OCI-LY7 (cell line): ENCODE measurements at regions not wholly inside any gene's neighbourhood (a gene's known extent, or its start where the extent isn't known, plus 50 kb on each side); places are given as distances from the start of the nearest gene placed in this dataset.

Experiments
- BruUV-seq: library from RNA; stranded (reverse); fragments of 400-500 nt; replicated peaks from 2 replicates; lab custom pipeline; 2021; lab: Mats Ljungman, UMichigan
- CTCF ChIA-PET: fragments of 300-600 bp; sonication (Branson Sonifier 250); formaldehyde crosslinking; loops from one replicate; lab custom pipeline; 2022; ENCODE audit warnings: antibody characterized with exemption; ENCODE audit not compliant: unreplicated experiment; lab: Charles Lee
- POLR2A ChIA-PET: fragments of 300-600 bp; sonication (Branson Sonifier 250); formaldehyde crosslinking; loops from one replicate; lab custom pipeline; 2022; ENCODE audit warnings: antibody characterized with exemption; lab: Charles Lee
- DNase-seq: peaks from one replicate; pipeline ENCODE4 v3.0.0-alpha.2; 2015; ENCODE audit warnings: low spot score
- H2AFZ ChIP-seq: fragments of 200-600 bp; sonication (generic), shearing (Covaris generic); 2 replicates; pipeline ENCODE4 v1.6.1; 2014; ENCODE audit warnings: mild to moderate bottlenecking, antibody characterized with exemption, low read length, moderate library complexity
- H3K27ac ChIP-seq: fragments of 200-600 bp; sonication (generic); 2 replicates; pipeline ENCODE4 v1.5.1; 2014; ENCODE audit warnings: mixed run types, low read depth, mild to moderate bottlenecking, moderate library complexity, low read length, inconsistent platforms; ENCODE audit not compliant: poor library complexity, severe bottlenecking
- H3K36me3 ChIP-seq: fragments of 200-600 bp; sonication (generic); 2 replicates; pipeline ENCODE4 v1.6.1; 2014; ENCODE audit warnings: mild to moderate bottlenecking, antibody characterized with exemption, low read length, moderate library complexity, mixed read lengths; ENCODE audit not compliant: insufficient read depth
- H3K4me1 ChIP-seq: fragments of 200-600 bp; sonication (generic); 2 replicates; pipeline ENCODE4 v1.5.1; 2014; ENCODE audit warnings: mild to moderate bottlenecking, low read length; ENCODE audit not compliant: insufficient read depth, poor library complexity, severe bottlenecking
- H3K4me2 ChIP-seq: fragments of 200-600 bp; sonication (generic); 2 replicates; pipeline ENCODE4 v1.6.1; 2014; ENCODE audit warnings: mild to moderate bottlenecking, low read length
- H3K4me3 ChIP-seq: fragments of 200-600 bp; sonication (generic); 2 replicates; pipeline ENCODE4 v1.5.1; 2014; ENCODE audit warnings: mild to moderate bottlenecking, low read depth, low read length; ENCODE audit not compliant: poor library complexity, severe bottlenecking
- H3K79me2 ChIP-seq: fragments of 200-600 bp; sonication (generic); 2 replicates; pipeline ENCODE4 v1.6.1; 2016; ENCODE audit warnings: low read depth, mild to moderate bottlenecking, low read length, moderate library complexity, mixed read lengths; ENCODE audit not compliant: insufficient read depth
- H3K9me2 ChIP-seq: fragments of 200-600 bp; sonication (generic); 2 replicates; pipeline ENCODE4 v1.6.1; 2016; ENCODE audit warnings: mild to moderate bottlenecking, low read length, mixed read lengths; ENCODE audit not compliant: insufficient read depth
- H3K9me3 ChIP-seq: fragments of 200-600 bp; sonication (generic); 2 replicates; pipeline ENCODE4 v1.6.1; 2014; ENCODE audit warnings: mild to moderate bottlenecking, mixed run types, low read length, mixed read lengths
- H4K20me1 ChIP-seq: fragments of 200-600 bp; sonication (generic); 2 replicates; pipeline ENCODE4 v1.6.1; 2014; ENCODE audit warnings: mild to moderate bottlenecking, antibody characterized with exemption, low read length, moderate library complexity, mixed read lengths; ENCODE audit not compliant: insufficient read depth
- EZH2phosphoT487 ChIP-seq: fragments of 200-600 bp; sonication (generic); IDR thresholded peaks from 2 replicates; pipeline ENCODE4 v1.6.1; 2018; ENCODE audit warnings: low read depth, borderline replicate concordance, mild to moderate bottlenecking, mixed run types, antibody characterized with exemption, low read length, moderate library complexity, mixed read lengths
- intact Hi-C: fragments of 100-400 bp; cut with micrococcal nuclease; formaldehyde crosslinking; loops from one replicate; pipeline ENCODE4 v1.10.0; 2022; ENCODE audit not compliant: unreplicated experiment
- TF ChIP-seq, protein P1 (sequence below): fragments of 200-600 bp; sonication (generic); conservative IDR thresholded peaks from 2 replicates; pipeline ENCODE4 v1.5.1; 2014; ENCODE audit warnings: mild to moderate bottlenecking, antibody characterized with exemption, low read length, moderate library complexity, mixed read lengths

DNA sequence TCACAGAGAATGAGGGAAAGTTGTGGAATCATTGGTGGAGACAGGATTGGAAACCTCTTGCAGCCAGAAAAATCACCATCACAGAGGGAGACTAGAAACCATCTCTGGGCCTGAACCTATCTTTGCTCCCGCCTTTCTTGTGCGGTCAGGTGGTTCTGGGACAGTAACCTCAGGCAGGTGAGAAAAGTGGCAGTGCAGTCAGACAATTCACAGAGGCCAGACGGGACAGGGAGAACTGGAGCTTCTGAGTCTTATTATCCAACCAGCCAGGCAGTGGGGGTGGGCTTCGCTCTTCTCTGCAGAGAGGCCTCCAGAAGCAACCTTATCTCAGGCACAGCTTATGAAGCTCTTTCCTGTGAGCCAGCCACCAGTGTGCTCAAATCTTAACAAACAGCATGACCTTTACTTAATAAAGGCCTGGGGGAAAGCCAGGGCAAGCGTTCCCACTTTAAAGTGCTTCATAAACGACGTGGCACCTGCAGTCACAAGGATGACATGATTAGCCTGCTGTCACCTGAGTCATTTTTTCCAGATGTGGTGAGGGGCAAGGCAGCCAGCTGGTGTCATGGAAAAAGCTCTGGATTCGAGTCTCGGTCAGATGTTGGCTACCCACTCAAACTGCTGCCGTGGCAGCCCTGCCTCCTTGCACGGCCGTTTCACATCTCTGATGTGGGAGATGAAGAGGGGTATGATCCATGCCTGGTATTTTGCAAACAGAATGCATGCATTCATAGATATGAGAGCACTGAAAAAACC, 109.7 kb downstream of the B3GNT2 start:
- no peaks in the 10 kb centered on the region for H4K20me1 ChIP-seq
- H3K27ac ChIP-seq: no peak overlapping the region
- TF ChIP-seq EZH2phosphoT487: no peak
- TF ChIP-seq, protein P1, sequence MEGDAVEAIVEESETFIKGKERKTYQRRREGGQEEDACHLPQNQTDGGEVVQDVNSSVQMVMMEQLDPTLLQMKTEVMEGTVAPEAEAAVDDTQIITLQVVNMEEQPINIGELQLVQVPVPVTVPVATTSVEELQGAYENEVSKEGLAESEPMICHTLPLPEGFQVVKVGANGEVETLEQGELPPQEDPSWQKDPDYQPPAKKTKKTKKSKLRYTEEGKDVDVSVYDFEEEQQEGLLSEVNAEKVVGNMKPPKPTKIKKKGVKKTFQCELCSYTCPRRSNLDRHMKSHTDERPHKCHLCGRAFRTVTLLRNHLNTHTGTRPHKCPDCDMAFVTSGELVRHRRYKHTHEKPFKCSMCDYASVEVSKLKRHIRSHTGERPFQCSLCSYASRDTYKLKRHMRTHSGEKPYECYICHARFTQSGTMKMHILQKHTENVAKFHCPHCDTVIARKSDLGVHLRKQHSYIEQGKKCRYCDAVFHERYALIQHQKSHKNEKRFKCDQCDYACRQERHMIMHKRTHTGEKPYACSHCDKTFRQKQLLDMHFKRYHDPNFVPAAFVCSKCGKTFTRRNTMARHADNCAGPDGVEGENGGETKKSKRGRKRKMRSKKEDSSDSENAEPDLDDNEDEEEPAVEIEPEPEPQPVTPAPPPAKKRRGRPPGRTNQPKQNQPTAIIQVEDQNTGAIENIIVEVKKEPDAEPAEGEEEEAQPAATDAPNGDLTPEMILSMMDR: no peak
- intact Hi-C loops: no loop called here
- ChIA-PET POLR2A (interaction anchor here (0.6 to 0.9 kb wide), 4 partner anchors 16 to 339 kb away, joined by 3 to 6 read pairs (median 4); no protein-coding TSS in a partner anchor), CTCF (no interaction called here)
- no peak for DNase-seq
- peaks cover 50% of the 10 kb centered on the region for H3K4me1 ChIP-seq
- H2AFZ ChIP-seq: peak overlapping the region; percentile 33; the same call in 1 of the 2 replicates
- H3K9me2 ChIP-seq: no peaks in the 10 kb centered on the region
- no peak overlapping the region for H3K4me3 ChIP-seq
- no peaks in the 10 kb centered on the region for H3K79me2 ChIP-seq
- peak overlapping the region; percentile 45 for H3K4me2 ChIP-seq
- no peaks in the 10 kb centered on the region for H3K9me3 ChIP-seq
- no peaks in the 10 kb centered on the region for H3K36me3 ChIP-seq
- no TSS peak for BruUV-seq

DNA sequence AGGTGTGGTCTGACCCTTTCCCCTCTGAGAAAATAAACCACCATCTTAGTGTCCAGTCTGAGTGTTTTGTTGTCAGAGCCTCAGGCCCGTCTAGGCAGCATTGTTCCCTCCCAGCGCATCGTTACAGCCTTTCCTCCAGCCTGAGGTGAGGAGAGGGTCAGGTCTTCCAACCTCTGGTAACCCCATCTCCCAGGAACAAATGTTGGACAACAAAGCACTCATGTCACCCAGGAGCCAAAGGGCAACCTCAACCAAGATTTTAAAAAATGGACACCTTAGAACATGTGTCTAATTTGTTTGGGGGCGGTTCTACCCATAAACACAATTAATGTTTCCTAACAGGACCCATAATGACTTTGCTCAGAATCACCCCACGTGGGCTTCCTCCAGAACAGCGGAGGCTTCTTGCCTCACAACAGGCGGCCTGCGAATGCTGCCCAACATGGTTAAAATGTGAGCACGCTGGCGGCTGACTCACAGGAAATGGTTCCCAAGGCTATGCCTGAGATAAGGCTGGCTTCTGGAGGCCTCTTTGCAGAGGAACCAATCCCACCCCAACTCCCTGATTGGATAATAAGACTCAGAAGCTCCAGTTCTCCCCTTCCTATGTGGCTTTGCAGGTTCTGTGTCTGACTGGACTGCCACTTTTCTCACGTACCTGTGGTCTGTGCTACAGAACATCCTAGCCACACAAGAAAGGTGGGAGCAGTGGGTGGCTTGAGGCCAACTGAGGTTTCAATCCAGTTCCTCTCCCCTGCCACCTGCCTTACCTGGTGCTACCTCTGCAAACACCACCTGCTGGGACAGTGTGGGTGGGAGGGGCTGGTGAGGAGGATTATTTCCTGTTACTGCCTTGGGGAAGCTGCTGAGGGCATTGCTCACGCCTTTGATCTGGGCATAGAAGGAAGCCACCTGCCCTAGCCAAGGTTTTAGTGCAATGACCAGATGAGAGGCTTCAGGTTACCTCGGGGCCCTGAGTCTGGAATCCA, 108.8 kb downstream of the B3GNT2 start:
- BruUV-seq: no TSS peak
- no peaks in the 10 kb centered on the region for H3K9me3 ChIP-seq
- no peak overlapping the region for H3K27ac ChIP-seq
- intact Hi-C loops: no loop called here
- peaks cover 46% of the 10 kb centered on the region for H3K4me1 ChIP-seq
- ChIA-PET POLR2A (interaction anchor here (0.6 to 0.9 kb wide), 2 partner anchors 17 to 243 kb away, joined by 3 to 4 read pairs; no protein-coding TSS in a partner anchor), CTCF (no interaction called here)
- no peaks in the 10 kb centered on the region for H4K20me1 ChIP-seq
- H3K36me3 ChIP-seq: no peaks in the 10 kb centered on the region
- TF ChIP-seq, protein P1: no peak
- no peak for TF ChIP-seq EZH2phosphoT487
- no peaks in the 10 kb centered on the region for H3K9me2 ChIP-seq
- peak overlapping the region; percentile 33; the same call in 1 of the 2 replicates for H2AFZ ChIP-seq
- no peaks in the 10 kb centered on the region for H3K79me2 ChIP-seq
- no peak overlapping the region for H3K4me3 ChIP-seq
- peak overlapping the region; percentile 45 for H3K4me2 ChIP-seq
- DNase-seq: peak; percentile 72
